HEK293 (cell line): ENCODE measurements at regions not wholly inside any gene's neighbourhood (a gene's known extent, or its start where the extent isn't known, plus 50 kb on each side); places are given as distances from the start of the nearest gene placed in this dataset.

Experiments
- CTCF ChIA-PET: fragments of 350-600 bp; formaldehyde crosslinking; extraction: SDS; loops from one replicate; lab custom pipeline; 2021; ENCODE audit warnings: antibody characterized with exemption; lab: Yijun Ruan, JAX
- POLR2A ChIA-PET: fragments of 300-600 bp; formaldehyde crosslinking; extraction: SDS; loops from one replicate; lab custom pipeline; 2020; ENCODE audit warnings: antibody characterized with exemption, inconsistent platforms; lab: Yijun Ruan, JAX
- H3K27ac ChIP-seq: fragments of 200-500 bp; sonication (Bioruptor generic); 2 replicates; pipeline ENCODE4 v1.5.1; 2014; ENCODE audit warnings: low read depth, low read length, control low read depth, inconsistent platforms; ENCODE audit errors: extremely low read depth
- H3K36me3 ChIP-seq, 2 experiments: fragments of 200-500 bp in 1 of 2; sonication (Bioruptor generic) in 1 of 2; 1 replicate in 1 of 2; 2 replicates in 1 of 2; pipeline ENCODE4 v1.5.1; 2014 to 2017; ENCODE audit warnings: inconsistent platforms in 2 of 2, low read length in 2 of 2; ENCODE audit not compliant: control insufficient read depth in 2 of 2, insufficient read depth in 1 of 2
- H3K4me1 ChIP-seq: fragments of 200-500 bp; sonication (Bioruptor generic); 2 replicates; pipeline ENCODE4 v1.5.1; 2014; ENCODE audit warnings: mild to moderate bottlenecking, low read length, inconsistent platforms; ENCODE audit not compliant: control insufficient read depth, insufficient read depth
- H3K4me3 ChIP-seq: 2 replicates; pipeline ENCODE4 v1.5.1; 2011; ENCODE audit warnings: low read depth, mild to moderate bottlenecking, control low read depth, low read length, moderate library complexity
- H3K9me3 ChIP-seq: fragments of 200-500 bp; sonication (Bioruptor generic); 2 replicates; pipeline ENCODE4 v1.5.1; 2014; ENCODE audit warnings: low read depth, low read length, inconsistent platforms; ENCODE audit not compliant: control insufficient read depth, insufficient read depth
- AEBP2 ChIP-seq: fragments of 450-650 bp; formaldehyde crosslinking; IDR thresholded peaks from 2 replicates; pipeline ENCODE4 v1.5.1; 2016; ENCODE audit warnings: missing biosample characterization, missing genetic modification characterization, borderline replicate concordance
- CTCF ChIP-seq: fragments of 450-650 bp; formaldehyde crosslinking; IDR thresholded peaks from 2 replicates; pipeline ENCODE4 v1.5.1; 2016; ENCODE audit warnings: missing biosample characterization, missing genetic modification characterization
- INSM2 ChIP-seq: fragments of 450-650 bp; formaldehyde crosslinking; IDR thresholded peaks from 2 replicates; pipeline ENCODE4 v1.5.1; 2016; ENCODE audit warnings: missing biosample characterization, missing genetic modification characterization
- MZF1 ChIP-seq: fragments of 450-650 bp; formaldehyde crosslinking; IDR thresholded peaks from 2 replicates; pipeline ENCODE4 v1.5.1; 2017; ENCODE audit warnings: missing biosample characterization, missing genetic modification characterization, borderline replicate concordance
- ZFP69B ChIP-seq: fragments of 450-650 bp; formaldehyde crosslinking; IDR thresholded peaks from 2 replicates; pipeline ENCODE4 v1.5.1; 2016; ENCODE audit warnings: missing biosample characterization, missing genetic modification characterization
- ZNF174 ChIP-seq: fragments of 450-650 bp; formaldehyde crosslinking; IDR thresholded peaks from 2 replicates; pipeline ENCODE4 v1.5.0; 2017; ENCODE audit warnings: missing biosample characterization, mild to moderate bottlenecking, missing genetic modification characterization
- ZNF311 ChIP-seq: fragments of 450-650 bp; formaldehyde crosslinking; IDR thresholded peaks from 2 replicates; pipeline ENCODE4 v1.5.1; 2017; ENCODE audit warnings: missing biosample characterization, missing genetic modification characterization, borderline replicate concordance
- ZNF350 ChIP-seq: fragments of 450-650 bp; formaldehyde crosslinking; IDR thresholded peaks from 2 replicates; pipeline ENCODE4 v1.5.0; 2017; ENCODE audit warnings: missing biosample characterization, mild to moderate bottlenecking, missing genetic modification characterization
- ZNF354C ChIP-seq: fragments of 450-650 bp; formaldehyde crosslinking; IDR thresholded peaks from 2 replicates; pipeline ENCODE4 v1.5.1; 2016; ENCODE audit warnings: missing biosample characterization, missing genetic modification characterization, low read depth, borderline replicate concordance
- ZNF513 ChIP-seq: fragments of 450-650 bp; IDR thresholded peaks from 2 replicates; pipeline ENCODE4 v1.5.1; 2018; ENCODE audit warnings: missing biosample characterization, missing genetic modification characterization
- ZNF544 ChIP-seq: fragments of 450-650 bp; formaldehyde crosslinking; IDR thresholded peaks from 2 replicates; pipeline ENCODE4 v1.5.0; 2017; ENCODE audit warnings: missing biosample characterization, missing genetic modification characterization
- ZNF596 ChIP-seq: fragments of 450-650 bp; IDR thresholded peaks from 2 replicates; pipeline ENCODE4 v1.5.0; 2018; ENCODE audit warnings: missing biosample characterization, mild to moderate bottlenecking, missing genetic modification characterization, moderate library complexity
- ZNF610 ChIP-seq: fragments of 450-650 bp; formaldehyde crosslinking; IDR thresholded peaks from 2 replicates; pipeline ENCODE4 v1.5.1; 2016; ENCODE audit warnings: missing biosample characterization, missing genetic modification characterization, borderline replicate concordance
- ZNF830 ChIP-seq: fragments of 450-650 bp; IDR thresholded peaks from 2 replicates; pipeline ENCODE4 v1.5.0; 2018; ENCODE audit warnings: missing biosample characterization, missing genetic modification characterization, low read depth, mild to moderate bottlenecking, moderate library complexity
- ZSCAN16 ChIP-seq: fragments of 450-650 bp; formaldehyde crosslinking; IDR thresholded peaks from 2 replicates; pipeline ENCODE4 v1.5.1; 2016; ENCODE audit warnings: missing biosample characterization, missing genetic modification characterization
- TF ChIP-seq, protein P1 (sequence below): fragments of 450-650 bp; formaldehyde crosslinking; IDR thresholded peaks from 2 replicates; pipeline ENCODE4 v1.5.1; 2016; ENCODE audit warnings: missing biosample characterization, missing genetic modification characterization

DNA sequence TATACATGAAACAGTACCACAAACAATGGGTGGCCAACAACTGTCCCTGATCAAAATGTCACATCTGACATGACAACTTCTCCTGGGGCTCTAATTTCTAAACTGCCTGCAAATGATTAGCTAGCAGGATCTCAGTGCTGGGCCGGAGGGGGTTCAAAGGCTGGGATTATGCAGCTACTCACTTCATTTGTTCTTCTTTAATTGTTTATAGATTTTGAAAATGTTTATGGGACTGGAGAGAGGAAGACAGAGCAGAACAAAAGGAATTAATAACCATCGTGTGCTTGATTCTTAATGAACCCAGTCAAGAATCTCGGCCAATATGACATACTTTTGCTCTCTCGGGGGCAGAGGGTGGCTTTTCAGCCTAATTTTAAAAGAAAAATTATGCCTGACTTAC is 313.6 kb downstream of the NSG2 start:
- POLR2A ChIA-PET: interaction anchor here (1.1 kb wide), 1 partner anchor 54 kb away, joined by 3 read pairs; no protein-coding TSS in a partner anchor

More for the DNA sequence above, 313.6 kb downstream of the NSG2 start:
- H3K4me3 ChIP-seq: no peak overlapping the region
- H3K36me3 ChIP-seq: peaks cover 0 to 5% of the 10 kb centered on the region in 2 experiments; a peak in 1 of 3 replicates
- peaks cover 3% of the 10 kb centered on the region for H3K4me1 ChIP-seq
- CTCF ChIA-PET: interaction anchor here (1.0 kb wide), 3 partner anchors 11 to 313 kb away, joined by 3 to 7 read pairs (median 3); partner anchors contain the start of gene NSG2
- H3K9me3 ChIP-seq: no peaks in the 10 kb centered on the region
- TF ChIP-seq ZNF513 (tag by site-specific recombination) (no peak), ZNF596 (tag by site-specific recombination) (no peak), ZNF830 (tag by site-specific recombination) (no peak), ZNF544 (no peak), ZNF354C (tag by site-specific recombination) (no peak), AEBP2 (tag by site-specific recombination) (no peak), INSM2 (tag by site-specific recombination) (no peak), ZSCAN16 (tag by site-specific recombination) (no peak), ZNF350 (tag by site-specific recombination) (no peak), ZFP69B (no peak), CTCF (no peak), ZNF174 (no peak), ZNF311 (no peak), ZNF610 (tag by site-specific recombination) (no peak), MZF1 (tag by site-specific recombination) (no peak)
- TF ChIP-seq, protein P1, sequence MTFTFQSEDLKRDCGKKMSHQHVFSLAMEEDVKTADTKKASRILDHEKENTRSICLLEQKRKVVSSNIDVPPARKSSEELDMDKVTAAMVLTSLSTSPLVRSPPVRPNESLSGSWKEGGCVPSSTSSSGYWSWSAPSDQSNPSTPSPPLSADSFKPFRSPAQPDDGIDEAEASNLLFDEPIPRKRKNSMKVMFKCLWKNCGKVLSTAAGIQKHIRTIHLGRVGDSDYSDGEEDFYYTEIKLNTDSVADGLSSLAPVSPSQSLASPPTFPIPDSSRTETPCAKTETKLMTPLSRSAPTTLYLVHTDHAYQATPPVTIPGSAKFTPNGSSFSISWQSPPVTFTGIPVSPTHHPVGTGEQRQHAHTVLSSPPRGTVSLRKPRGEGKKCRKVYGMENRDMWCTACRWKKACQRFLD (tag by site-specific recombination): no peak
- H3K27ac ChIP-seq: no peak overlapping the region
